HepG2 (cell line): ENCODE measurements at regions not wholly inside any gene's neighbourhood (a gene's known extent, or its start where the extent isn't known, plus 50 kb on each side); places are given as distances from the start of the nearest gene placed in this dataset.

Source experiments
- CEBPB ChIP-seq: IDR thresholded peaks from 2 replicates; pipeline ENCODE4 v1.6.1; 2011; ENCODE audit warnings: low read depth, low read length, improper control_type of control experiment, borderline replicate concordance
- CREB3 ChIP-seq: sonication (generic); formaldehyde crosslinking; IDR thresholded peaks from 2 replicates; pipeline ENCODE4 v1.5.0; 2020; ENCODE audit warnings: missing genetic modification reagents
- EP300 ChIP-seq, 3 experiments: sonication (generic) in 1 of 3; formaldehyde crosslinking in 1 of 3; IDR thresholded peaks; 2 replicates each; pipeline versions ENCODE4 v1.5.1 to v1.6.1; 2011 to 2020; ENCODE audit warnings: low read depth in 2 of 3, low read length in 2 of 3, borderline replicate concordance in 1 of 3, improper control_type of control experiment in 1 of 3, mild to moderate bottlenecking in 1 of 3, missing genetic modification reagents in 1 of 3, moderate library complexity in 1 of 3
- EZH2 ChIP-seq: conservative IDR thresholded peaks from 2 replicates; pipeline ENCODE4 v1.6.1; 2012; ENCODE audit warnings: mild to moderate bottlenecking, low read depth, low read length, moderate library complexity
- KAT7 ChIP-seq: IDR thresholded peaks from 2 replicates; pipeline ENCODE4 v1.6.1; 2018; ENCODE audit warnings: borderline replicate concordance, missing compliant biosample characterization
- MYNN ChIP-seq: sonication (generic); formaldehyde crosslinking; IDR thresholded peaks from 2 replicates; pipeline ENCODE4 v1.4.0; 2020; ENCODE audit warnings: mild to moderate bottlenecking, low read depth, missing genetic modification reagents
- POGK ChIP-seq: sonication (generic); formaldehyde crosslinking; conservative IDR thresholded peaks from 2 replicates; pipeline ENCODE4 v1.8.0; 2022; ENCODE audit warnings: mild to moderate bottlenecking, moderate library complexity, missing genetic modification reagents
- POLR2AphosphoS5 ChIP-seq: IDR thresholded peaks from 2 replicates; pipeline ENCODE4 v1.6.1; 2012; ENCODE audit warnings: low read depth, low read length
- TFE3 ChIP-seq: IDR thresholded peaks from 2 replicates; pipeline ENCODE4 v1.6.1; 2016
- YY1 ChIP-seq: IDR thresholded peaks from 2 replicates; pipeline ENCODE4 v1.6.1; 2011; ENCODE audit warnings: low read length, low read depth, moderate library complexity, mild to moderate bottlenecking; ENCODE audit not compliant: insufficient read depth, insufficient replicate concordance
- ZNF18 ChIP-seq: sonication (generic); formaldehyde crosslinking; IDR thresholded peaks from 2 replicates; pipeline ENCODE4 v1.8.0; 2022; ENCODE audit warnings: mild to moderate bottlenecking, missing genetic modification reagents; ENCODE audit not compliant: insufficient replicate concordance
- ZNF468 ChIP-seq: sonication (generic); formaldehyde crosslinking; IDR thresholded peaks from 2 replicates; pipeline ENCODE4 v1.8.0; 2022; ENCODE audit warnings: mild to moderate bottlenecking, moderate library complexity, missing genetic modification reagents
- TF ChIP-seq, protein P1 (sequence below): sonication (generic); formaldehyde crosslinking; IDR thresholded peaks from 2 replicates; pipeline ENCODE4 v1.5.0; 2020; ENCODE audit warnings: mild to moderate bottlenecking, missing genetic modification reagents, moderate library complexity
- TF ChIP-seq, protein P2 (sequence below): IDR thresholded peaks from 2 replicates; pipeline ENCODE4 v1.6.1; 2012; ENCODE audit warnings: inconsistent platforms

- TF ChIP-seq CREB3 (CRISPR knock-in tag) = no peak
- TF ChIP-seq, protein P1, sequence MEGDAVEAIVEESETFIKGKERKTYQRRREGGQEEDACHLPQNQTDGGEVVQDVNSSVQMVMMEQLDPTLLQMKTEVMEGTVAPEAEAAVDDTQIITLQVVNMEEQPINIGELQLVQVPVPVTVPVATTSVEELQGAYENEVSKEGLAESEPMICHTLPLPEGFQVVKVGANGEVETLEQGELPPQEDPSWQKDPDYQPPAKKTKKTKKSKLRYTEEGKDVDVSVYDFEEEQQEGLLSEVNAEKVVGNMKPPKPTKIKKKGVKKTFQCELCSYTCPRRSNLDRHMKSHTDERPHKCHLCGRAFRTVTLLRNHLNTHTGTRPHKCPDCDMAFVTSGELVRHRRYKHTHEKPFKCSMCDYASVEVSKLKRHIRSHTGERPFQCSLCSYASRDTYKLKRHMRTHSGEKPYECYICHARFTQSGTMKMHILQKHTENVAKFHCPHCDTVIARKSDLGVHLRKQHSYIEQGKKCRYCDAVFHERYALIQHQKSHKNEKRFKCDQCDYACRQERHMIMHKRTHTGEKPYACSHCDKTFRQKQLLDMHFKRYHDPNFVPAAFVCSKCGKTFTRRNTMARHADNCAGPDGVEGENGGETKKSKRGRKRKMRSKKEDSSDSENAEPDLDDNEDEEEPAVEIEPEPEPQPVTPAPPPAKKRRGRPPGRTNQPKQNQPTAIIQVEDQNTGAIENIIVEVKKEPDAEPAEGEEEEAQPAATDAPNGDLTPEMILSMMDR (CRISPR knock-in tag) = no peak
- no peak for TF ChIP-seq CEBPB
- TF ChIP-seq TFE3 (CRISPR knock-in tag) = no peak
- TF ChIP-seq EZH2 = no peak
- TF ChIP-seq ZNF18 (CRISPR knock-in tag) = no peak
- no peak for TF ChIP-seq EP300 (IDR thresholded peaks at IDR 0.05; ENCODE audit: low read depth in 2 of 2, low read length in 2 of 2)
- TF ChIP-seq EP300 (CRISPR knock-in tag; IDR thresholded peaks at IDR 0.05; ENCODE audit: borderline replicate concordance) = no peak
- no peak for TF ChIP-seq POGK (CRISPR knock-in tag)
- TF ChIP-seq ZNF468 (CRISPR knock-in tag) = no peak
- no peak for TF ChIP-seq MYNN
- TF ChIP-seq KAT7 (CRISPR knock-in tag) = no peak
- TF ChIP-seq, protein P2, sequence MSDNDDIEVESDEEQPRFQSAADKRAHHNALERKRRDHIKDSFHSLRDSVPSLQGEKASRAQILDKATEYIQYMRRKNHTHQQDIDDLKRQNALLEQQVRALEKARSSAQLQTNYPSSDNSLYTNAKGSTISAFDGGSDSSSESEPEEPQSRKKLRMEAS = no peak
- no peak for TF ChIP-seq YY1
- TF ChIP-seq POLR2AphosphoS5 = no peak
These were observed 86.0 kb downstream of the RPS6KA4 start for GRCh38 chr11:64444838-64445441.
